GM23338 (cell line): ENCODE measurements at regions not wholly inside any gene's neighbourhood (a gene's known extent, or its start where the extent isn't known, plus 50 kb on each side); places are given as distances from the start of the nearest gene placed in this dataset.

Experiments used
- CREB1 ChIP-seq: fragments of 250-450 bp; sonication (Bioruptor Pico); IDR thresholded peaks from 2 replicates; pipeline ENCODE4 v1.5.0; 2020; ENCODE audit warnings: low read depth, mild to moderate bottlenecking, moderate library complexity
- CTCF ChIP-seq, 2 experiments: fragments of 200-600 bp in 1 of 2; sonication (generic) in 1 of 2; conservative IDR thresholded peaks; 2 replicates each; pipeline versions ENCODE4 v1.5.1 to v1.6.1; 2016 to 2017; ENCODE audit warnings: antibody characterized with exemption in 2 of 2, low read depth in 2 of 2, mild to moderate bottlenecking in 2 of 2, moderate library complexity in 1 of 2
- ETS1 ChIP-seq: IDR thresholded peaks from 2 replicates; pipeline ENCODE4 v1.6.1; 2016; ENCODE audit warnings: antibody characterized with exemption
- EZH2 ChIP-seq: fragments of 200-600 bp; sonication (generic); IDR thresholded peaks from one replicate; pipeline ENCODE4 v1.8.0; 2017; ENCODE audit warnings: antibody characterized with exemption, mild to moderate bottlenecking, low read depth; ENCODE audit not compliant: unreplicated experiment
- EZH2phosphoT487 ChIP-seq: fragments of 200-600 bp; sonication (generic); IDR thresholded peaks from one replicate; pipeline ENCODE4 v1.8.1; 2018; ENCODE audit warnings: antibody characterized with exemption; ENCODE audit not compliant: unreplicated experiment
- JUNB ChIP-seq: IDR thresholded peaks from one replicate; pipeline ENCODE4 v1.6.1; 2016; ENCODE audit warnings: antibody characterized with exemption; ENCODE audit not compliant: unreplicated experiment
- NANOG ChIP-seq: IDR thresholded peaks from 2 replicates; pipeline ENCODE4 v1.6.1; 2016; ENCODE audit warnings: antibody characterized with exemption, borderline replicate concordance
- POLR2AphosphoS5 ChIP-seq: IDR thresholded peaks from 2 replicates; pipeline ENCODE4 v1.6.1; 2016; ENCODE audit warnings: antibody characterized with exemption, low read depth
- REST ChIP-seq: IDR thresholded peaks from one replicate; pipeline ENCODE4 v1.6.1; 2018; ENCODE audit warnings: antibody characterized with exemption; ENCODE audit not compliant: unreplicated experiment
- STAT1 ChIP-seq: IDR thresholded peaks from one replicate; pipeline ENCODE4 v1.6.1; 2016; ENCODE audit warnings: antibody characterized with exemption; ENCODE audit not compliant: unreplicated experiment
- ZNF114 ChIP-seq: fragments of 250-450 bp; sonication (Bioruptor Pico); IDR thresholded peaks from 2 replicates; pipeline ENCODE4 v1.5.0; 2020; ENCODE audit warnings: mild to moderate bottlenecking, moderate library complexity
- ZNF331 ChIP-seq: fragments of 250-450 bp; sonication (Bioruptor Pico); IDR thresholded peaks from 2 replicates; pipeline ENCODE4 v1.5.0; 2020; ENCODE audit warnings: low read depth, mild to moderate bottlenecking, moderate library complexity
- ZNF462 ChIP-seq: fragments of 250-450 bp; sonication (Bioruptor Pico); IDR thresholded peaks from 2 replicates; pipeline ENCODE4 v1.5.0; 2020; ENCODE audit warnings: mild to moderate bottlenecking, moderate library complexity

GRCh38 chr10:91061608-91062007 lies 140.7 kb upstream of the ANKRD1 start:
- TF ChIP-seq CTCF (conservative IDR thresholded peaks at IDR 0.05; ENCODE audit: low read depth in 2 of 2) (no peak), REST (no peak), CREB1 (no peak), EZH2phosphoT487 (no peak), POLR2AphosphoS5 (no peak), JUNB (no peak), EZH2 (no peak), ZNF114 (CRISPR knock-in tag) (no peak), ZNF331 (no peak), ZNF462 (CRISPR knock-in tag) (no peak), NANOG (no peak), ETS1 (no peak), STAT1 (no peak)
